ENCODE measurements at regions not wholly inside any gene's neighbourhood (a gene's known extent, or its start where the extent isn't known, plus 50 kb on each side); places are given as distances from the start of the nearest gene placed in this dataset.

DNA sequence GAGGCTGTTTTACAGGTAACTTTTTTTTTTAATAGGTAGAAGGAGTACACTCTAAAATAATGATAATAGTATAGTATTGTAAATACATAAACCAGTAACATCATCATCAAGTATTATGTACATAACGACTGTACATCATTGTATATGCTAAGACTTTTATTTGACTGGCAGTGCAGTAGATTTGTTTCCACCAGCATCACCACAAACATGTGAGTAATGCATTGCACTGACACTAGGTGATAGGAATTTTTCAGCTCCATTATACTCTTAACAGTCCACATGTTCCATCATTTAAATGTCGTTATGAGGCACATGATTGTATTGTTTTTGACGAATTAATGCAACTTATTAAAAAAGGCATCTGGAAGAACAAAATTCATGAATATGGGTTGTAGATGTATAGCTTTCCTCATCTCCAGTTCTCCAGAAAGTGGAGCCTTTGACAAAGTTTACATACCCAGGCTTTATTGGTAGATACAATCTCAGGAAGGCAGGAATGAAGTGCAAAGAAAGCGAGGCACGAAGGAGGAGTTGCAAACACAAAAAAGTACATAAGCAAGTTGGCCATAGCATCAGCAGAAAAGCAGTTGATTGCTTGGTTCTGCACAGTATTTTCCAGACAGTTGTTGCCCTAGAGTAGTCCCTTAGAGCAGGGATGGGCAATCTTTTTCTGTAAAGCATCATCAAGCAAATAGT lies 336.9 kb upstream of the NR3C2 start:
- ATAC-seq (replicated peaks) = no peak
- H3K27me3 Mint-ChIP-seq = peaks cover 4% of the 10 kb centered on the region
- peaks cover 3% of the 10 kb centered on the region for H3K9me3 Mint-ChIP-seq
- H3K4me1 Mint-ChIP-seq = no peaks in the 10 kb centered on the region
- H3K36me3 Mint-ChIP-seq (ENCODE audit: low read depth) = no peaks in the 10 kb centered on the region
- H3K27ac Mint-ChIP-seq = no peak overlapping the region
- H3K4me3 Mint-ChIP-seq = no peak overlapping the region

DNA sequence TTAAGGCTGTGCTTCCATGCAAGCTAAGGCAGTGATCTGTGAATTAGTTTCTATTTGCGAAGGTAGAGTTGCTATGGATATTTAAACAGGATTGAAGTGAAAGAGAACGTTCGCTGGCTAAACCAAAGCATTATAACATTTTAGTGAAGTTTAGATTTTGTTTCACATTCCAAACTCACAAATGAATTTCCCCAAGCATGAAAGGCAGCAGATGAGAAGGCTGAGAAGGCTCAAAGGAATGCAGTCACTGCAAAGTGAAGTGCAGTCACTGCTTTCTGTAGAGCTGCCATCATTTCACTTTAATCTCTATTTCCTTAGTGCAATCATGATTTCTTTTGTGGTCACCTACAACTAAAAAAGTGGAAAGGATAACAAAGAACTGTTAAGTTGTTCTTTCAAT lies 334.7 kb upstream of the NR3C2 start:
- Mint-ChIP-seq H3K4me3 (no peak overlapping the region), H3K9me3 (peaks cover 3% of the 10 kb centered on the region), H3K36me3 (ENCODE audit: low read depth) (no peaks in the 10 kb centered on the region), H3K4me1 (no peaks in the 10 kb centered on the region), H3K27me3 (no peaks in the 10 kb centered on the region), H3K27ac (no peak overlapping the region)
- ATAC-seq (replicated peaks) = no peak

DNA sequence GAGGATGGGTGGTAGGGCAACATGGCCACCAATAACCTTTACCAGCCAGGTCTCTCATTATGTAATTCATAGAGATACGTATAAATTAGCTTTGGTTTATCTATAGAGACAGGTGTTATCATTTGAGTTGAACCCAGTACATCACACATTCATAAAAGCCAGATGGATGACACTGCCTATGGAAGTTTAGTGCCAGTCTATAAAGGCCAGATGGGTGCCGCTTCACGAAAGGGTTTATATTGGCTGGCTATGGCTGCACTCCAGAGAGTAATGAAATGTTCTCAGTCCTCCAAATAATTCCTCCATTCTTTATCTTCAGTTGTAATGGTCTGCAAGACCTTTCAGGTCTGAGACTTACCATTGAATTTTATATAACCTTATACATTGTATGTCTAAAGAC lies 331.9 kb upstream of the NR3C2 start:
- H3K4me1 Mint-ChIP-seq = no peaks in the 10 kb centered on the region
- H3K4me3 Mint-ChIP-seq = no peak overlapping the region
- H3K27ac Mint-ChIP-seq = no peak overlapping the region
- ATAC-seq (replicated peaks) = no peak
- H3K36me3 Mint-ChIP-seq (ENCODE audit: low read depth) = no peaks in the 10 kb centered on the region
- H3K27me3 Mint-ChIP-seq = no peaks in the 10 kb centered on the region
- no peaks in the 10 kb centered on the region for H3K9me3 Mint-ChIP-seq

DNA sequence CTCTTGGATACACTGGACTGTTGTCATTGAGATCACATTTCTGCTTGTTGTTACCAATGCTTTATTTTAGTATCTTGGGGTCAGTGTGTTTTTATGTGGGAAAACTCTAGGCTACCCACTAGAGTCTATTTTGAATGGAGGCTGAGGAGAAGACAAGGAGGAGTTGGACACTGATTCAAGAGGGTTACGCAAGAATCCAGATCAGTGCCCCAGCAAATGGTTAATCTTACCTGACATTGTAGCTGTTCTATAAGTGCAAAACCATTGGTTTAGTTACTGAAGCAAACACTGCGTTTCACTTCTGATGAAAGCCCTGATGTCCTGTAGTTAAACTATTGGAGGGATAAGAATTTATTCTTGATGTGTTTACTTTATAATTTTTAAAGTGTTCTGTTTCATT lies 331.1 kb upstream of the NR3C2 start:
- H3K9me3 Mint-ChIP-seq = no peaks in the 10 kb centered on the region
- H3K36me3 Mint-ChIP-seq (ENCODE audit: low read depth) = no peaks in the 10 kb centered on the region
- H3K4me1 Mint-ChIP-seq = no peaks in the 10 kb centered on the region
- H3K27ac Mint-ChIP-seq = no peak overlapping the region
- H3K27me3 Mint-ChIP-seq = no peaks in the 10 kb centered on the region
- no peak overlapping the region for H3K4me3 Mint-ChIP-seq
- no peak for ATAC-seq (replicated peaks)

DNA sequence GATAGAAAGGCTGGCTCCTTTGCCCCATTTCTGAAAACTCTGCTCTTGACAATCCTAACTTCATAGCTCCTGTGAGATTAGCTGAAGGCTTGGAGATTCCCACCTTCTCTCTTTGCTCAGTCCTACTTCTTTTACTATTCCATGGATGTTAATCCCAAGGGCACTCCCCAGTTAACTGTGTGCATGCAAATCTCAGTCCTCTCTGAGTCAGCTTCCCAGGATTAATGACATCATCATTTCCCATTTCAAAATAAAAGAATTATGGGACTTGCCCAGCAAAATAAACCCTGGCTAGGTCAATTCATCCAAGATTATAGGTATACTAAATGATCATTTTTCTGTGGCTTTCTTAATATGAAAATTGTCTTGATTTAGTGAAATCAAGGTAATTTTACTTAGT lies 328.6 kb upstream of the NR3C2 start:
- no peak overlapping the region for H3K4me3 Mint-ChIP-seq
- H3K9me3 Mint-ChIP-seq = no peaks in the 10 kb centered on the region
- no peak overlapping the region for H3K27ac Mint-ChIP-seq
- ATAC-seq (replicated peaks) = no peak
- no peaks in the 10 kb centered on the region for H3K36me3 Mint-ChIP-seq (ENCODE audit: low read depth)
- no peaks in the 10 kb centered on the region for H3K27me3 Mint-ChIP-seq
- no peaks in the 10 kb centered on the region for H3K4me1 Mint-ChIP-seq

DNA sequence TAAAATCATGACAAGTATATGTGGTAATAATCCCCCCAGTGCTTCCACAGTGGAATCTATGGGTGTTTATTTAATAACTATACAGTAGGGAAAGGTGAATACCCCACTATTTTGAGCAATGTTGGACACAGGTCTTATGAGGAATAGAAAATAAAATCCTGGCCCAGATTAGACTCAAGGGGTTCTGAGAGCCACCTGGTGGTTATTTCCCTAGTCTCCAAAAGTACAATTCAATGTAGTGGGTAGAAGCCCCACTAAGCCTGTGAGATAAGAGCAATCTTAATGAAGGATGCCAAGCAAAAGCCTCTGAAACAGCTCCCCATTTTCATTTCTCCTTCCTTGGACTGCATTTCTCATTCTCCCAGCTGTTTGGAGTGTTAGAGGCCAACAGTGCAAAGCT lies 328.2 kb upstream of the NR3C2 start:
- no peaks in the 10 kb centered on the region for H3K36me3 Mint-ChIP-seq (ENCODE audit: low read depth)
- no peak overlapping the region for H3K27ac Mint-ChIP-seq
- ATAC-seq (replicated peaks) = no peak
- H3K27me3 Mint-ChIP-seq = no peaks in the 10 kb centered on the region
- H3K9me3 Mint-ChIP-seq = no peaks in the 10 kb centered on the region
- no peak overlapping the region for H3K4me3 Mint-ChIP-seq
- no peaks in the 10 kb centered on the region for H3K4me1 Mint-ChIP-seq

DNA sequence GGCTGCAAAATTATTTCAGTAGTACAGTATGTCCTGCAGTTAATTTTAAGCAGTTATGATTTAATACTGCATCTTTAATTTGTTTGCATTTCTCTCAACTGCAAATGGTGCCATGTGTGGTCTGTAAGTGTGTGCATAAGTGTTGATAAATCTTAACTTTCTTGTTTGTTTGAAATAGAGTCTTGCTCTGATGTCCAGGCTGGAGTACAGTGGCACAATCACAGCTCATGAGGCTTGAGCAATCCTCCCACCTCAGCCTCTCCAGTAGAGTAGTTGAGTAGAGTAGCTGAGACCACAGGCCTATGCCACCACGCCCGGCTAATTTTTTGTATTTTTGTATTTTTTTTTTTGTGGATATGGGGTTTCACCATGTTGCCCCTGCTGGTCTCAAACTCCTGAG lies 322.5 kb upstream of the NR3C2 start:
- Mint-ChIP-seq H3K4me3 (no peak overlapping the region), H3K4me1 (no peaks in the 10 kb centered on the region), H3K36me3 (ENCODE audit: low read depth) (no peaks in the 10 kb centered on the region), H3K27me3 (peaks cover 8% of the 10 kb centered on the region), H3K27ac (no peak overlapping the region), H3K9me3 (no peaks in the 10 kb centered on the region)
- no peak for ATAC-seq (replicated peaks)

DNA sequence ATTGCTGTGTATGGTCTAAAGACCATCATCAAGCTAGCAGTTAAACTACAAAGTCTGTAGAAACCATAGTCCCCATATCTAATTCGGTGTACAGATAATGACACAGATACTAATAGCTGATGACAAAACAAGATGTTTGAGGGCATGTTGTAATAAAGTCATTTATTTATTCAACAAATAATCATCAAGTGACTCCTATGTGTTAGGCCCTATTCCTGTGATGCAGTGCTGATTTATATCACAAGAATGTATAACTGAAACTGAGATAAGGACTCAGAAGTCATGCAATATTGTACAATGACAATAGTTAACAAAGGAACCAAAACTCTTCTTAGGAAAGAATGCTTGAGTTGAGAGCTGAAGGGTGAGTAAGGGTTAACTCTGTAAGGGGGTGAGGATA lies 315.0 kb upstream of the NR3C2 start:
- H3K27ac Mint-ChIP-seq = no peak overlapping the region
- no peaks in the 10 kb centered on the region for H3K4me1 Mint-ChIP-seq
- H3K9me3 Mint-ChIP-seq = peaks cover 9% of the 10 kb centered on the region
- no peak for ATAC-seq (replicated peaks)
- no peaks in the 10 kb centered on the region for H3K27me3 Mint-ChIP-seq
- H3K4me3 Mint-ChIP-seq = no peak overlapping the region
- no peaks in the 10 kb centered on the region for H3K36me3 Mint-ChIP-seq (ENCODE audit: low read depth)

DNA sequence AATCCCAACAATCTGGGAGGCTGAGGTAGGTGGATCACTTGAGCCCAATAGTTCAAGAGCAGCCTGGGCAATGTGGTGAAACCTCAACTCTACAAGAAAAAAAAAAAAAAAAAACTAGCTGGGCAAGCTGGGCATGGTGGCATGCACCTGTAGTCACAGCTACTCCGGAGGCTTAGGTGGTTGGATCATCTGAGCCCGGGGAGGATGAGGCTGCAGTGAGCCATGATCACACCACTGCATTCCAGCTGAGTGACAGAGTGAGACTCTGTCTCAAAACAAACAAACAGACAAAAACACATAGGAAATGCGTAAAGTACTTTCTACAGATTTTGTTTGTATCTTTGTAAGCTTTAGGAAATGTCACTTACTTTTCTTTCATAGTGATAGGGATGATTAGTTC lies 307.2 kb upstream of the NR3C2 start:
- Mint-ChIP-seq H3K9me3 (no peaks in the 10 kb centered on the region), H3K4me1 (no peaks in the 10 kb centered on the region), H3K4me3 (no peak overlapping the region), H3K27me3 (peaks cover 3% of the 10 kb centered on the region), H3K36me3 (ENCODE audit: low read depth) (no peaks in the 10 kb centered on the region), H3K27ac (no peak overlapping the region)
- ATAC-seq (replicated peaks) = no peak

DNA sequence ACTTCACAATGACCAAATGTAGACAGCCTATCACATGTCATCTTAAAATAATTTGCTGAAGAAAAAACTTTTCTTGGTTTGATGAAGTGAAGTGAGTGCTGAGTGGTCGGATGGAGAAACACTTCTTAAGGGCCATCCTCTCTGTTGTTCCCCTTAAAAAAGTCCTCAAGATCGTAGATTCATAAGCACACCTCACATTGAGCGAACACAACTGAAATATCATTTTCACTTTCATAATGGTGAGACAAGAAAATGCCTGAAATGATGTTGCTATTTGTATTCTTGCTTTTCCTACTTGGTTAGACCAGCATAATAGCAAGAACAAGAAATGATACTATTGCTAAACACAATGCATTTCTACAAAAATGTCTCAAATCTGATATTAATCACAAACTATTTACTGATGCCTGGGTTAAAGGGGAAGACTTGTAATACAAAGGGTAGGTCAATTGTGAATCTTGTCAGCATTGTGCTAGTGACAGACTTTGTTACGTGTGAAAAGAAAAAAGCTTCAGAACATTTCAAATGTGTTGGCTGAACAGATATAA lies 305.6 kb upstream of the NR3C2 start:
- Mint-ChIP-seq H3K4me3 (no peak overlapping the region), H3K9me3 (no peaks in the 10 kb centered on the region)
- ATAC-seq (replicated peaks) = peak; percentile 44

DNA sequence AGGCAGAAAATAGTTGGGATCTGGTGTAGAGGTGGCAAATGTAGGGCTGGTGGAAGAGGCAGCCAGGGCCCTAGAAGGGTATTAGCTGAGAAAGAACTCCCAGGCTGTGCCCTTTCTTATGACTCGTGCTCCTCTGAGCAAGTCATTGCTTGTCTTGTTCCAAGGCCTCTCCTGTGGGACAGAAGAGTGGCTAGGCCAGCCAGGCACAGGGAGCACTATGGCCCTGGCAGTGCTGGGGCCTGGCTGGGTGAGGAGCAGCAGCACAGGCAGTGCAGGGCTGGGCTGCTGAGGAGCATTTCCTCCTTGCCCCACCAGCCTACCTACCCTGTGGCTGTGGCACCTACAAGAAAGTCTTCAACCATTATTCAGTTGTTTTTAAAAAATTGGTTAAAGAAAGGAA lies 298.5 kb upstream of the NR3C2 start:
- H3K4me3 Mint-ChIP-seq = no peak overlapping the region

More for the DNA sequence above, 305.6 kb upstream of the NR3C2 start:
- Mint-ChIP-seq H3K36me3 (ENCODE audit: low read depth) (no peaks in the 10 kb centered on the region), H3K4me1 (no peaks in the 10 kb centered on the region), H3K27me3 (peaks cover 3% of the 10 kb centered on the region), H3K27ac (no peak overlapping the region)

DNA sequence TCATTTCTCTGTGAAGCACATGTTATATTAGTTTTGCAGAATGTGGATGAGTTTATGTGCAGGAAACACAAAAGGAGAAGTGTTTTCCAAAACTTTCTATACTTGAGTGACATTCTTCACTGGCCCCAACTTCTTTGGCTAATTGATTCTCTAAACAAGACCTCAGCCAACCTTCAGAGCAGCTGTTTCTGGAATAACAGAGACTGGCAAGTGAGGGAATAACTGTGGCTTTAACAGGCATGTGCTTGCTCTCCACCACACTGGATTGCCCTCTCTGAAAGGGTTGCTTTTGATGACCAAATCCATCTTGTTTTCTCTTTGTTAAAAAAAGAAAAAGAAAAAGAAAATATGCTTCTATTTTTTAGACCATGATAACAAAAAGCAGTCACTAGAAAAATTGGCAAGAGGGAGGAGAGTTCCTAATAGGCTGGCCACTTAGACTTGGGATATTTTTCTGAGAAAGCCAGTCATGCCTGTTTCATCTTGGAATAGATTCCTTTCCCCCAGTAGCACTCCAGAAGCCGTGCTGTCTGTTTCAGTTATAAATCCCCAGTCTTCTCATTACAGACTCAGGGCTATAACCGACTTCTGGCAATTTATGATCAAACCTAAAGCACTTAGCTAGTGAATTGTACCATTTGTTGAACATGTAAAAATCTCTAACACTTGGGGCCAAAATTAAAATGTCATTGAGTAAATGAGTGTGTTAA lies 295.0 kb upstream of the NR3C2 start:
- ATAC-seq (replicated peaks) = no peak
- Mint-ChIP-seq H3K27ac (no peak overlapping the region), H3K36me3 (ENCODE audit: low read depth) (no peaks in the 10 kb centered on the region), H3K27me3 (peaks cover 4% of the 10 kb centered on the region), H3K4me3 (no peak overlapping the region), H3K4me1 (no peaks in the 10 kb centered on the region), H3K9me3 (no peaks in the 10 kb centered on the region)

More for the DNA sequence above, 298.5 kb upstream of the NR3C2 start:
- ATAC-seq (replicated peaks) = no peak
- H3K27ac Mint-ChIP-seq = no peak overlapping the region
- no peaks in the 10 kb centered on the region for H3K36me3 Mint-ChIP-seq (ENCODE audit: low read depth)
- no peaks in the 10 kb centered on the region for H3K4me1 Mint-ChIP-seq
- H3K27me3 Mint-ChIP-seq = peaks cover 4% of the 10 kb centered on the region
- H3K9me3 Mint-ChIP-seq = no peaks in the 10 kb centered on the region

DNA sequence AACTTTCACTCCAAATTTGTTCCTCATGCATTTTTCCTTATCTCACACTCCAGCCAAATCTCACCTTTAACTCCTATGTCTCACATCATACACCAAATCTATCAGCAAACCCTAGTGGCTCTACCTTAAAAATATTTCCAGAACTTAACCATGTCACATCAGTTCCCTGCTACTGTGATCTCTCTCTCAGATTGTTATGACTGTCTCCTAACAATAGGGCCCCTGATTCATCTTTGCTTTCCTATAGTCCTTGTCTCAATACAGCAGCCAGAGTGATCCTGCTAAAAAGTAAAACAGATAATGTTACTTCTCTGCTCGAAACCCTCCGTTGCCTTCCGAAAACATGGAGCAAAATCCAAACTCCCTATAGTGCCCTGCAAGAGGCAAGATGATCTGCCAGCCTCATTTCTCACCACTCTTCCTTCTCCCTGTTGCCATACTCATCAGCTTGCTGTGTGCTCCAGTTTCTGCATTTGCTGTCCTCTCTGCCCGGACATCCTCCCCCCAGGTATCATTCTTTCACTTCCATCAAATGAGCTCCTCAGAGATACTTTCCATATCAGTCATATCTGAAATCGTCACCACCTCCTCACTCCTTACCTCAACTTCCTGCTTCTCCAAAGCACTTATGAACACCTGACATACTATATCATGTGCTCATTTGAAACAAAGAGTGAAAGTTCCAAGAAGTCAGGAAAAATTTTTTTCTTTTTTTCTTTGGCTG lies 293.4 kb upstream of the NR3C2 start:
- Mint-ChIP-seq H3K9me3 (no peaks in the 10 kb centered on the region), H3K4me1 (no peaks in the 10 kb centered on the region), H3K4me3 (no peak overlapping the region), H3K27ac (no peak overlapping the region), H3K27me3 (peaks cover 4% of the 10 kb centered on the region), H3K36me3 (ENCODE audit: low read depth) (no peaks in the 10 kb centered on the region)
- peak; percentile 90 for ATAC-seq (replicated peaks)

DNA sequence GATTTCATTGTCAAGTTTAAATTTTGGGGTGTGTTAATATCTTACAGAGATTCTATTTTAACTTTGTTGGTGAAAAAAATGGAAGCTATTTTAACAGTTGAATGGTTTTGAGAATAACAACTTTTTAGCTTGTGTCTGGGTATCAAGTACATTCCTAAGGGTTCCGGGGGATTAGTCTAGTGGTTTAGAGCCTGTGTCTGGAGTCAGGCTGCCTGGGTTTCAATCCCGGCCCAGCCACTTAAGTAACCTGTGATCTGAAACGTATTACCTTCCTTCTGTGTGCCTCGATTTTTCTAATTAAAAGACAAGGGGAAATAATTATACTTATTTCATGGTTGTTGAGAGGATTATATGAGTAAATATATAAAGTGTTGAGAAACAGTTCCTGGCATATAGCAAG lies 288.6 kb upstream of the NR3C2 start:
- H3K4me3 Mint-ChIP-seq = no peak overlapping the region
- H3K27me3 Mint-ChIP-seq = peaks cover 14% of the 10 kb centered on the region
- ATAC-seq (replicated peaks) = no peak
- H3K9me3 Mint-ChIP-seq = no peaks in the 10 kb centered on the region
- no peaks in the 10 kb centered on the region for H3K36me3 Mint-ChIP-seq (ENCODE audit: low read depth)
- H3K27ac Mint-ChIP-seq = no peak overlapping the region
- H3K4me1 Mint-ChIP-seq = no peaks in the 10 kb centered on the region

All from activated T-helper 17 cell treated with anti-CD3 and anti-CD28 coated beads, Interleukin-2, amount 50 U/mL, for 72 hours (primary cell).